IPS-20b (cell line): ENCODE measurements at regions not wholly inside any gene's neighbourhood (a gene's known extent, or its start where the extent isn't known, plus 50 kb on each side); places are given as distances from the start of the nearest gene placed in this dataset.

ENCODE experiments used
- H3K27ac ChIP-seq: one replicate; pipeline ENCODE4 v1.5.1; 2013; ENCODE audit warnings: low read length
- H3K27me3 ChIP-seq: 2 replicates; pipeline ENCODE4 v1.6.1; 2013; ENCODE audit warnings: mild to moderate bottlenecking, low read length, inconsistent platforms; ENCODE audit not compliant: insufficient read depth
- H3K36me3 ChIP-seq: 2 replicates; pipeline ENCODE4 v1.6.1; 2013; ENCODE audit warnings: low read depth, mild to moderate bottlenecking, inconsistent platforms, low read length, moderate library complexity; ENCODE audit not compliant: insufficient read depth
- H3K4me1 ChIP-seq: 2 replicates; pipeline ENCODE4 v1.6.1; 2013; ENCODE audit warnings: mild to moderate bottlenecking, control low read depth, inconsistent platforms, low read length, moderate library complexity; ENCODE audit not compliant: insufficient read depth
- H3K4me3 ChIP-seq: 2 replicates; pipeline ENCODE4 v1.5.1; 2013; ENCODE audit warnings: mild to moderate bottlenecking, low read length, inconsistent platforms
- H3K9ac ChIP-seq: 2 replicates; pipeline ENCODE4 v1.6.1; 2013; ENCODE audit warnings: low read depth, mild to moderate bottlenecking, inconsistent platforms, low read length, moderate library complexity
- H3K9me3 ChIP-seq: 2 replicates; pipeline ENCODE4 v1.6.1; 2013; ENCODE audit warnings: mild to moderate bottlenecking, low read depth, low read length, inconsistent platforms; ENCODE audit not compliant: insufficient read depth

- Histone ChIP-seq H3K4me1 (no peaks in the 10 kb centered on the region), H3K27me3 (no peaks in the 10 kb centered on the region), H3K9me3 (no peaks in the 10 kb centered on the region), H3K4me3 (no peak overlapping the region), H3K36me3 (no peaks in the 10 kb centered on the region), H3K27ac (no peak overlapping the region), H3K9ac (no peak overlapping the region)
Observed at GRCh38 chr18:22484471-22484870, 66.8 kb upstream of the CTAGE1 start.

- no peak overlapping the region for H3K4me3 ChIP-seq
- H3K27me3 ChIP-seq = no peaks in the 10 kb centered on the region
- H3K9ac ChIP-seq = no peak overlapping the region
- H3K9me3 ChIP-seq = no peaks in the 10 kb centered on the region
- no peaks in the 10 kb centered on the region for H3K4me1 ChIP-seq
- no peak overlapping the region for H3K27ac ChIP-seq
- no peaks in the 10 kb centered on the region for H3K36me3 ChIP-seq
Observed at GRCh38 chr18:22485808-22486244, 68.1 kb upstream of the CTAGE1 start.

GRCh38 chr18:22486667-22487066 is 69.0 kb upstream of the CTAGE1 start:
- no peak overlapping the region for H3K9ac ChIP-seq
- no peaks in the 10 kb centered on the region for H3K4me1 ChIP-seq
- no peaks in the 10 kb centered on the region for H3K9me3 ChIP-seq
- no peaks in the 10 kb centered on the region for H3K36me3 ChIP-seq
- no peak overlapping the region for H3K4me3 ChIP-seq
- H3K27me3 ChIP-seq = no peaks in the 10 kb centered on the region
- no peak overlapping the region for H3K27ac ChIP-seq

GRCh38 chr18:22488554-22488953 is 70.8 kb upstream of the CTAGE1 start:
- no peak overlapping the region for H3K4me3 ChIP-seq
- H3K9me3 ChIP-seq = no peaks in the 10 kb centered on the region
- H3K9ac ChIP-seq = no peak overlapping the region
- H3K4me1 ChIP-seq = no peaks in the 10 kb centered on the region
- no peak overlapping the region for H3K27ac ChIP-seq
- no peaks in the 10 kb centered on the region for H3K36me3 ChIP-seq
- H3K27me3 ChIP-seq = no peaks in the 10 kb centered on the region

- Histone ChIP-seq H3K9me3 (no peaks in the 10 kb centered on the region), H3K4me1 (no peaks in the 10 kb centered on the region), H3K36me3 (no peaks in the 10 kb centered on the region), H3K4me3 (no peak overlapping the region), H3K27ac (no peak overlapping the region), H3K9ac (no peak overlapping the region), H3K27me3 (no peaks in the 10 kb centered on the region)
Observed at GRCh38 chr18:22489704-22490103, 72.0 kb upstream of the CTAGE1 start.

GRCh38 chr18:22490429-22490846 is 72.7 kb upstream of the CTAGE1 start:
- no peak overlapping the region for H3K4me3 ChIP-seq
- no peak overlapping the region for H3K9ac ChIP-seq
- H3K27me3 ChIP-seq = no peaks in the 10 kb centered on the region
- H3K9me3 ChIP-seq = no peaks in the 10 kb centered on the region
- no peak overlapping the region for H3K27ac ChIP-seq
- no peaks in the 10 kb centered on the region for H3K36me3 ChIP-seq
- no peaks in the 10 kb centered on the region for H3K4me1 ChIP-seq

- H3K4me3 ChIP-seq = no peak overlapping the region
- no peaks in the 10 kb centered on the region for H3K27me3 ChIP-seq
- no peaks in the 10 kb centered on the region for H3K36me3 ChIP-seq
- no peak overlapping the region for H3K9ac ChIP-seq
- H3K27ac ChIP-seq = no peak overlapping the region
- H3K9me3 ChIP-seq = peaks cover 8% of the 10 kb centered on the region; the same call in 1 of the 2 replicates
- H3K4me1 ChIP-seq = no peaks in the 10 kb centered on the region
Observed at GRCh38 chr18:22493255-22493654, 75.5 kb upstream of the CTAGE1 start.

GRCh38 chr18:22493940-22494339 is 76.2 kb upstream of the CTAGE1 start:
- Histone ChIP-seq H3K9ac (no peak overlapping the region), H3K27ac (no peak overlapping the region), H3K36me3 (no peaks in the 10 kb centered on the region), H3K9me3 (peaks cover 8% of the 10 kb centered on the region; the same call in 1 of the 2 replicates), H3K4me1 (no peaks in the 10 kb centered on the region), H3K4me3 (no peak overlapping the region), H3K27me3 (no peaks in the 10 kb centered on the region)

GRCh38 chr18:22494771-22495170 is 77.1 kb upstream of the CTAGE1 start:
- no peak overlapping the region for H3K4me3 ChIP-seq
- no peak overlapping the region for H3K9ac ChIP-seq
- no peaks in the 10 kb centered on the region for H3K27me3 ChIP-seq
- H3K36me3 ChIP-seq = no peaks in the 10 kb centered on the region
- no peak overlapping the region for H3K27ac ChIP-seq
- H3K4me1 ChIP-seq = no peaks in the 10 kb centered on the region
- peaks cover 8% of the 10 kb centered on the region; the same call in 1 of the 2 replicates for H3K9me3 ChIP-seq

GRCh38 chr18:22499421-22499820 is 81.7 kb upstream of the CTAGE1 start:
- H3K9ac ChIP-seq = no peak overlapping the region
- H3K36me3 ChIP-seq = no peaks in the 10 kb centered on the region
- H3K4me1 ChIP-seq = no peaks in the 10 kb centered on the region
- no peak overlapping the region for H3K4me3 ChIP-seq
- H3K9me3 ChIP-seq = peaks cover 8% of the 10 kb centered on the region; the same call in 1 of the 2 replicates
- no peak overlapping the region for H3K27ac ChIP-seq
- H3K27me3 ChIP-seq = no peaks in the 10 kb centered on the region

- Histone ChIP-seq H3K9me3 (no peaks in the 10 kb centered on the region), H3K27ac (no peak overlapping the region), H3K27me3 (no peaks in the 10 kb centered on the region), H3K36me3 (no peaks in the 10 kb centered on the region), H3K9ac (no peak overlapping the region), H3K4me1 (no peaks in the 10 kb centered on the region), H3K4me3 (no peak overlapping the region)
Observed at GRCh38 chr18:22503803-22504202, 86.1 kb upstream of the CTAGE1 start.

- H3K27ac ChIP-seq = no peak overlapping the region
Observed at GRCh38 chr18:22504251-22505030, 86.7 kb upstream of the CTAGE1 start.

More at GRCh38 chr18:22504251-22505030, 86.7 kb upstream of the CTAGE1 start:
- H3K4me1 ChIP-seq = no peaks in the 10 kb centered on the region
- H3K36me3 ChIP-seq = no peaks in the 10 kb centered on the region
- H3K4me3 ChIP-seq = no peak overlapping the region
- H3K9me3 ChIP-seq = no peaks in the 10 kb centered on the region
- no peak overlapping the region for H3K9ac ChIP-seq
- no peaks in the 10 kb centered on the region for H3K27me3 ChIP-seq
